ENCODE measurements at regions not wholly inside any gene's neighbourhood (a gene's known extent, or its start where the extent isn't known, plus 50 kb on each side); places are given as distances from the start of the nearest gene placed in this dataset.

GRCh38 chr5:145247745-145248040 is 587.4 kb downstream of the PRELID2 start:
- Mint-ChIP-seq H3K27me3 (ENCODE audit: low read depth, unreplicated experiment) (no peaks in the 10 kb centered on the region), H3K4me3 (ENCODE audit: unreplicated experiment) (no peak overlapping the region), H3K9me3 (ENCODE audit: unreplicated experiment) (no peaks in the 10 kb centered on the region), H3K27ac (ENCODE audit: unreplicated experiment) (no peak overlapping the region), H3K4me1 (ENCODE audit: low read depth, unreplicated experiment) (peaks cover 28% of the 10 kb centered on the region), H3K36me3 (ENCODE audit: low read depth, unreplicated experiment) (no peaks in the 10 kb centered on the region)
- FAIRE-seq (no peak), DNase-seq (ENCODE audit: low read depth) (no peak)
- Histone ChIP-seq H3K36me3 (ENCODE audit: insufficient read depth, low read length) (no peaks in the 10 kb centered on the region), H3K4me1 (ENCODE audit: insufficient read depth, low read length) (no peaks in the 10 kb centered on the region), H3K79me2 (ENCODE audit: insufficient read depth, low read length) (no peaks in the 10 kb centered on the region), H3K4me2 (ENCODE audit: low read length) (no peak overlapping the region), H3K9me3 (ENCODE audit: insufficient read depth, low read depth, low read length) (no peaks in the 10 kb centered on the region), H3K9ac (ENCODE audit: low read length) (no peak overlapping the region), H4K20me1 (ENCODE audit: insufficient read depth, low read length) (no peaks in the 10 kb centered on the region), H2AFZ (ENCODE audit: low read depth, low read length) (no peak overlapping the region), H3K27ac (ENCODE audit: low read depth, low read length) (no peak overlapping the region), H3K27me3 (ENCODE audit: insufficient read depth, low read length) (no peaks in the 10 kb centered on the region), H3K4me3 (ENCODE audit: insufficient read depth, low read depth, low read length) (no peak overlapping the region)
- TF ChIP-seq CTCF (IDR thresholded peaks at IDR 0.05; ENCODE audit: insufficient read depth, low read depth, low read length) (no peak), EZH2 (IDR thresholded peaks at IDR 0.05; ENCODE audit: insufficient read depth, low read length) (no peak)

- Mint-ChIP-seq H3K4me3 (ENCODE audit: unreplicated experiment) (no peak overlapping the region), H3K4me1 (ENCODE audit: low read depth, unreplicated experiment) (peaks cover 28% of the 10 kb centered on the region), H3K27ac (ENCODE audit: unreplicated experiment) (no peak overlapping the region), H3K36me3 (ENCODE audit: low read depth, unreplicated experiment) (no peaks in the 10 kb centered on the region), H3K9me3 (ENCODE audit: unreplicated experiment) (no peaks in the 10 kb centered on the region), H3K27me3 (ENCODE audit: low read depth, unreplicated experiment) (no peaks in the 10 kb centered on the region)
- DNase-seq (ENCODE audit: low read depth) (no peak), FAIRE-seq (no peak)
- no peaks in the 10 kb centered on the region for H3K4me1 ChIP-seq (ENCODE audit: insufficient read depth, low read length)
- H3K4me2 ChIP-seq (ENCODE audit: low read length) = no peak overlapping the region
- TF ChIP-seq CTCF (IDR thresholded peaks at IDR 0.05; ENCODE audit: insufficient read depth, low read depth, low read length) (no peak), EZH2 (IDR thresholded peaks at IDR 0.05; ENCODE audit: insufficient read depth, low read length) (no peak)
- H3K9me3 ChIP-seq (ENCODE audit: insufficient read depth, low read depth, low read length) = no peaks in the 10 kb centered on the region
- H2AFZ ChIP-seq (ENCODE audit: low read depth, low read length) = no peak overlapping the region
- no peaks in the 10 kb centered on the region for H3K79me2 ChIP-seq (ENCODE audit: insufficient read depth, low read length)
- no peak overlapping the region for H3K4me3 ChIP-seq (ENCODE audit: insufficient read depth, low read depth, low read length)
- H3K9ac ChIP-seq (ENCODE audit: low read length) = no peak overlapping the region
- H3K27me3 ChIP-seq (ENCODE audit: insufficient read depth, low read length) = no peaks in the 10 kb centered on the region
- H3K27ac ChIP-seq (ENCODE audit: low read depth, low read length) = no peak overlapping the region
- H4K20me1 ChIP-seq (ENCODE audit: insufficient read depth, low read length) = no peaks in the 10 kb centered on the region
- H3K36me3 ChIP-seq (ENCODE audit: insufficient read depth, low read length) = no peaks in the 10 kb centered on the region
Observed at GRCh38 chr5:145246961-145247744, 588.0 kb downstream of the PRELID2 start.

- no peaks in the 10 kb centered on the region for H3K9me3 Mint-ChIP-seq (ENCODE audit: unreplicated experiment)
- H3K79me2 ChIP-seq (ENCODE audit: insufficient read depth, low read length) = no peaks in the 10 kb centered on the region
- no peak overlapping the region for H3K27ac ChIP-seq (ENCODE audit: low read depth, low read length)
- H3K9ac ChIP-seq (ENCODE audit: low read length) = no peak overlapping the region
- H3K27ac Mint-ChIP-seq (ENCODE audit: unreplicated experiment) = no peak overlapping the region
- no peak overlapping the region for H3K4me3 Mint-ChIP-seq (ENCODE audit: unreplicated experiment)
- no peak overlapping the region for H2AFZ ChIP-seq (ENCODE audit: low read depth, low read length)
- TF ChIP-seq CTCF (IDR thresholded peaks at IDR 0.05; ENCODE audit: insufficient read depth, low read depth, low read length) (no peak), EZH2 (IDR thresholded peaks at IDR 0.05; ENCODE audit: insufficient read depth, low read length) (no peak)
- no peaks in the 10 kb centered on the region for H3K36me3 Mint-ChIP-seq (ENCODE audit: low read depth, unreplicated experiment)
- H3K27me3 ChIP-seq (ENCODE audit: insufficient read depth, low read length) = no peaks in the 10 kb centered on the region
- no peak overlapping the region for H3K4me3 ChIP-seq (ENCODE audit: insufficient read depth, low read depth, low read length)
- H3K27me3 Mint-ChIP-seq (ENCODE audit: low read depth, unreplicated experiment) = no peaks in the 10 kb centered on the region
- H3K4me2 ChIP-seq (ENCODE audit: low read length) = no peak overlapping the region
- H3K4me1 ChIP-seq (ENCODE audit: insufficient read depth, low read length) = no peaks in the 10 kb centered on the region
- no peaks in the 10 kb centered on the region for H4K20me1 ChIP-seq (ENCODE audit: insufficient read depth, low read length)
- H3K36me3 ChIP-seq (ENCODE audit: insufficient read depth, low read length) = no peaks in the 10 kb centered on the region
- DNase-seq (ENCODE audit: low read depth) (no peak), FAIRE-seq (no peak)
- no peaks in the 10 kb centered on the region for H3K9me3 ChIP-seq (ENCODE audit: insufficient read depth, low read depth, low read length)
- H3K4me1 Mint-ChIP-seq (ENCODE audit: low read depth, unreplicated experiment) = peaks cover 28% of the 10 kb centered on the region
Observed at GRCh38 chr5:145246379-145246778, 588.8 kb downstream of the PRELID2 start.

Measured in astrocyte (in vitro differentiated cells and primary cell).